ENCODE measurements at regions not wholly inside any gene's neighbourhood (a gene's known extent, or its start where the extent isn't known, plus 50 kb on each side); places are given as distances from the start of the nearest gene placed in this dataset.

DNA sequence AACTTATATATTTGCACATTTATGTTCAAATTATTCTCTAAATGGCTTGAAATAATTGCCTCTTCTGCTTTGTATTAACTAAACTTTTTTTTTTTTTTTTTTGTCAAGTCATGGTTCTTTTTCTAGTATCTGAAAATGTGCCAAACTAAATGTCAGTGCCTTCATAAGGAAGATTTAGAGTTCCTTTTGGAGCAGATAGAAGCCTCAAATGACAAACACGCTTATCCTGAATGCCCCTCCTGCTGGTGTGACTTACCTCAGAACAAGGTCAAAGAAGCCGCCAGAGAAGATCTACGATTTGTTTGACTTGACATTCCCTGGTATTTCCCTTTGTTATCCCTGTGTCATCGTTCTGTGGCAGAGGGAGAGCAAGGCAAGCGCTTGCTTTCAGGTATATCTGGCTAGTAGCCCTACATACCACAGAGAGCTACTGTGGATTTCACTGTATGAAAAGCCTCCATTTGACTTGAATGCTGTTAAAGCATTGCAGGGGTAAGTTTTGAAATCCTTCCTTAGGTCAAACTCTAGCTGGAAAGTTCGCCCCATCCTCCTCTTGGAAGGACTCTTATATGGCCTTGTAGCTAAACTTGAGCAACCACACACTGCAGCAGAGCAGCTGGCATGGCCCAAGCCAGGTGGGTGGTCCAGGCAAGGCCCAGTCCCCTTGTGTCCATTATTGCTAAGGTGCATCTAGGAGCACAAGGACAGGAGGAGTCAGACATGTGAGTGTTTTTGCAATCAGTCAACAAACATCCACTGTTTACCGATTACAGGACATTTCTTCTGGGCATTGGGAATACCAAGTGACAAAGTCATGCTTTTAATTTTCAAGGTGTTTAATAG is 285.4 kb upstream of the USP25 start (continued):
- TF ChIP-seq EP300 (IDR thresholded peaks at IDR 0.05; ENCODE audit: low read depth in 2 of 2, low read length in 2 of 2) (peak in 1 of 2 experiments; percentile 97; a peak in 2 of 4 replicates), EP300 (CRISPR knock-in tag; IDR thresholded peaks at IDR 0.05; ENCODE audit: borderline replicate concordance) (peak; percentile 92), ELF3 (CRISPR knock-in tag; IDR thresholded peaks at IDR 0.05) (peak; percentile 62), ZNF501 (CRISPR knock-in tag; IDR thresholded peaks at IDR 0.05) (no peak), ZBTB8A (CRISPR knock-in tag; IDR thresholded peaks at IDR 0.05; ENCODE audit: borderline replicate concordance, low read depth) (no peak), TBP (CRISPR knock-in tag; IDR thresholded peaks at IDR 0.05) (no peak), JUN (CRISPR knock-in tag; IDR thresholded peaks at IDR 0.05) (no peak), ZNF776 (CRISPR knock-in tag; IDR thresholded peaks at IDR 0.05) (no peak), RFXANK (CRISPR knock-in tag; IDR thresholded peaks at IDR 0.05) (no peak)
- TF ChIP-seq, protein P1, sequence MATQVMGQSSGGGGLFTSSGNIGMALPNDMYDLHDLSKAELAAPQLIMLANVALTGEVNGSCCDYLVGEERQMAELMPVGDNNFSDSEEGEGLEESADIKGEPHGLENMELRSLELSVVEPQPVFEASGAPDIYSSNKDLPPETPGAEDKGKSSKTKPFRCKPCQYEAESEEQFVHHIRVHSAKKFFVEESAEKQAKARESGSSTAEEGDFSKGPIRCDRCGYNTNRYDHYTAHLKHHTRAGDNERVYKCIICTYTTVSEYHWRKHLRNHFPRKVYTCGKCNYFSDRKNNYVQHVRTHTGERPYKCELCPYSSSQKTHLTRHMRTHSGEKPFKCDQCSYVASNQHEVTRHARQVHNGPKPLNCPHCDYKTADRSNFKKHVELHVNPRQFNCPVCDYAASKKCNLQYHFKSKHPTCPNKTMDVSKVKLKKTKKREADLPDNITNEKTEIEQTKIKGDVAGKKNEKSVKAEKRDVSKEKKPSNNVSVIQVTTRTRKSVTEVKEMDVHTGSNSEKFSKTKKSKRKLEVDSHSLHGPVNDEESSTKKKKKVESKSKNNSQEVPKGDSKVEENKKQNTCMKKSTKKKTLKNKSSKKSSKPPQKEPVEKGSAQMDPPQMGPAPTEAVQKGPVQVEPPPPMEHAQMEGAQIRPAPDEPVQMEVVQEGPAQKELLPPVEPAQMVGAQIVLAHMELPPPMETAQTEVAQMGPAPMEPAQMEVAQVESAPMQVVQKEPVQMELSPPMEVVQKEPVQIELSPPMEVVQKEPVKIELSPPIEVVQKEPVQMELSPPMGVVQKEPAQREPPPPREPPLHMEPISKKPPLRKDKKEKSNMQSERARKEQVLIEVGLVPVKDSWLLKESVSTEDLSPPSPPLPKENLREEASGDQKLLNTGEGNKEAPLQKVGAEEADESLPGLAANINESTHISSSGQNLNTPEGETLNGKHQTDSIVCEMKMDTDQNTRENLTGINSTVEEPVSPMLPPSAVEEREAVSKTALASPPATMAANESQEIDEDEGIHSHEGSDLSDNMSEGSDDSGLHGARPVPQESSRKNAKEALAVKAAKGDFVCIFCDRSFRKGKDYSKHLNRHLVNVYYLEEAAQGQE (IDR thresholded peaks at IDR 0.05; ENCODE audit: borderline replicate concordance in 1 of 2, low read depth in 1 of 2, low read length in 2 of 2) = peak in 1 of 2 experiments; percentile 65; a peak in 1 of 4 replicates
- TF ChIP-seq, protein P2, sequence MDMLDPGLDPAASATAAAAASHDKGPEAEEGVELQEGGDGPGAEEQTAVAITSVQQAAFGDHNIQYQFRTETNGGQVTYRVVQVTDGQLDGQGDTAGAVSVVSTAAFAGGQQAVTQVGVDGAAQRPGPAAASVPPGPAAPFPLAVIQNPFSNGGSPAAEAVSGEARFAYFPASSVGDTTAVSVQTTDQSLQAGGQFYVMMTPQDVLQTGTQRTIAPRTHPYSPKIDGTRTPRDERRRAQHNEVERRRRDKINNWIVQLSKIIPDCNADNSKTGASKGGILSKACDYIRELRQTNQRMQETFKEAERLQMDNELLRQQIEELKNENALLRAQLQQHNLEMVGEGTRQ (IDR thresholded peaks at IDR 0.05; ENCODE audit: low read depth, low read length) = no peak
- TF ChIP-seq, protein P2 (CRISPR knock-in tag; IDR thresholded peaks at IDR 0.05; ENCODE audit: borderline replicate concordance) = no peak
- TF ChIP-seq, protein P3, sequence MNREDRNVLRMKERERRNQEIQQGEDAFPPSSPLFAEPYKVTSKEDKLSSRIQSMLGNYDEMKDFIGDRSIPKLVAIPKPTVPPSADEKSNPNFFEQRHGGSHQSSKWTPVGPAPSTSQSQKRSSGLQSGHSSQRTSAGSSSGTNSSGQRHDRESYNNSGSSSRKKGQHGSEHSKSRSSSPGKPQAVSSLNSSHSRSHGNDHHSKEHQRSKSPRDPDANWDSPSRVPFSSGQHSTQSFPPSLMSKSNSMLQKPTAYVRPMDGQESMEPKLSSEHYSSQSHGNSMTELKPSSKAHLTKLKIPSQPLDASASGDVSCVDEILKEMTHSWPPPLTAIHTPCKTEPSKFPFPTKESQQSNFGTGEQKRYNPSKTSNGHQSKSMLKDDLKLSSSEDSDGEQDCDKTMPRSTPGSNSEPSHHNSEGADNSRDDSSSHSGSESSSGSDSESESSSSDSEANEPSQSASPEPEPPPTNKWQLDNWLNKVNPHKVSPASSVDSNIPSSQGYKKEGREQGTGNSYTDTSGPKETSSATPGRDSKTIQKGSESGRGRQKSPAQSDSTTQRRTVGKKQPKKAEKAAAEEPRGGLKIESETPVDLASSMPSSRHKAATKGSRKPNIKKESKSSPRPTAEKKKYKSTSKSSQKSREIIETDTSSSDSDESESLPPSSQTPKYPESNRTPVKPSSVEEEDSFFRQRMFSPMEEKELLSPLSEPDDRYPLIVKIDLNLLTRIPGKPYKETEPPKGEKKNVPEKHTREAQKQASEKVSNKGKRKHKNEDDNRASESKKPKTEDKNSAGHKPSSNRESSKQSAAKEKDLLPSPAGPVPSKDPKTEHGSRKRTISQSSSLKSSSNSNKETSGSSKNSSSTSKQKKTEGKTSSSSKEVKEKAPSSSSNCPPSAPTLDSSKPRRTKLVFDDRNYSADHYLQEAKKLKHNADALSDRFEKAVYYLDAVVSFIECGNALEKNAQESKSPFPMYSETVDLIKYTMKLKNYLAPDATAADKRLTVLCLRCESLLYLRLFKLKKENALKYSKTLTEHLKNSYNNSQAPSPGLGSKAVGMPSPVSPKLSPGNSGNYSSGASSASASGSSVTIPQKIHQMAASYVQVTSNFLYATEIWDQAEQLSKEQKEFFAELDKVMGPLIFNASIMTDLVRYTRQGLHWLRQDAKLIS (CRISPR knock-in tag; IDR thresholded peaks at IDR 0.05) = 0 out of 2 replicates have a peak, but pooled peaks have one; percentile 67
- TF ChIP-seq, protein P4, sequence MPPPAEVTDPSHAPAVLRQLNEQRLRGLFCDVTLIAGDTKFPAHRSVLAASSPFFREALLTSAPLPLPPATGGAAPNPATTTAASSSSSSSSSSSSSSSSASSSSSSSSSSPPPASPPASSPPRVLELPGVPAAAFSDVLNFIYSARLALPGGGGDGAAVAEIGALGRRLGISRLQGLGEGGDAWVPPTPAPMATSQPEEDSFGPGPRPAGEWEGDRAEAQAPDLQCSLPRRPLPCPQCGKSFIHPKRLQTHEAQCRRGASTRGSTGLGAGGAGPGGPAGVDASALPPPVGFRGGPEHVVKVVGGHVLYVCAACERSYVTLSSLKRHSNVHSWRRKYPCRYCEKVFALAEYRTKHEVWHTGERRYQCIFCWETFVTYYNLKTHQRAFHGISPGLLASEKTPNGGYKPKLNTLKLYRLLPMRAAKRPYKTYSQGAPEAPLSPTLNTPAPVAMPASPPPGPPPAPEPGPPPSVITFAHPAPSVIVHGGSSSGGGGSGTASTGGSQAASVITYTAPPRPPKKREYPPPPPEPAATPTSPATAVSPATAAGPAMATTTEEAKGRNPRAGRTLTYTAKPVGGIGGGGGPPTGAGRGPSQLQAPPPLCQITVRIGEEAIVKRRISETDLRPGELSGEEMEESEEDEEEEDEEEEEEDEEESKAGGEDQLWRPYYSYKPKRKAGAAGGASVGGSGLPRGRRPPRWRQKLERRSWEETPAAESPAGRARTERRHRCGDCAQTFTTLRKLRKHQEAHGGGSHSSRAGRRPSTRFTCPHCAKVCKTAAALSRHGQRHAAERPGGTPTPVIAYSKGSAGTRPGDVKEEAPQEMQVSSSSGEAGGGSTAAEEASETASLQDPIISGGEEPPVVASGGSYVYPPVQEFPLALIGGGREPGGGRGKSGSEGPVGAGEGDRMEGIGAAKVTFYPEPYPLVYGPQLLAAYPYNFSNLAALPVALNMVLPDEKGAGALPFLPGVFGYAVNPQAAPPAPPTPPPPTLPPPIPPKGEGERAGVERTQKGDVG (CRISPR knock-in tag; IDR thresholded peaks at IDR 0.05; ENCODE audit: borderline replicate concordance) = no peak
